A172 (cell line): ENCODE measurements at regions not wholly inside any gene's neighbourhood (a gene's known extent, or its start where the extent isn't known, plus 50 kb on each side); places are given as distances from the start of the nearest gene placed in this dataset.

Experiments
- DNase-seq: peaks from one replicate; pipeline ENCODE4 v3.0.0-alpha.2; 2015; ENCODE audit warnings: low spot score

DNA sequence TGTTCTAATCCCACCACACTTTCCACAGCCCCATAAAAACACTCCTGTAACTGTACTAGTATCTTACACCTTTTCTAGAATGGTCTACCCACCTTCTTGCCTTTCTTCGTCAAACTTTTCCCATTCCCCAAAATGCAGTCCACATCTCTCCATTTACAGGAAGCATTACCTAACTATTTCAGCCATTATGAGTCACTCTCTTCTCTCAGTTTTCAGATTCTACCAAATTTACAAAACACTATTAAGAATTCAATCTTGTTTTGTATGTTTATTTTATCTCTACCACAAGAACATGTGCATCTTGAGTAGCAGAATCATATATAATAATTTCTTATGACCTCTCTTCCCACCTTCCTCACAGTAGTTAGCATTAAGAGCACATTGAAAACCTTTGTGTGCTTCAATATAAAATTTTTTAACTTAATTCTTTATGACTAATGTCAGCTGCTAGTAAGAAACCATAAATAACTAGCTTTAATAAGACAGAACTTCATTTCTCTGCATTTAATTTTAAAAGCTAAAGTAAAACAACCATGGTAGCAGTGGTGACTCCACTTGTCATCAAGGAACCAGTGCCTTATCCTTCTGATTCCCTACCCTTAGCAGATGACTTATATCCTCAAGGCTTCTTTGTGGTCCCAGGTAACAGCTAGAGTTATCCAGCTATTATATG lies 56.6 kb upstream of the MAP2 start:
- peak; percentile 30 for DNase-seq

DNA sequence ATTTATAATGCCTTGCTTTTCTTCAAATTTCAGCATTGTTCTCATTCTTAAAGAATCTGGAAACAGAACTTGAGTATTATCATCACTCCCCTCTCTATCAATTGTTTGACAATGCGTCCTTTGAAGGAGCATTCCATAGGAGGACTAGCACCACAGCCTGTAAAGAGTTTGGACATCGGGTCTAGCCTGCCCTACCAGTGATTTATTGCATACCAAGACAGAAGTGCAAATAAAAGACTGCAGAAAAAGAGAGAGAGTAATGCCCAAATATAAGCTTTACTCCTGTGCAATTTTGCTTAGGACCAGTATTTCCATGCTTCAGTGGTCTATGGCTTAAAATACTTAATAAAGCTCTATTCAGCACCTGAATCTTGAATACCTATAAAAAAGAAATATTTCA lies 55.4 kb upstream of the MAP2 start:
- peak; percentile 63 for DNase-seq

DNA sequence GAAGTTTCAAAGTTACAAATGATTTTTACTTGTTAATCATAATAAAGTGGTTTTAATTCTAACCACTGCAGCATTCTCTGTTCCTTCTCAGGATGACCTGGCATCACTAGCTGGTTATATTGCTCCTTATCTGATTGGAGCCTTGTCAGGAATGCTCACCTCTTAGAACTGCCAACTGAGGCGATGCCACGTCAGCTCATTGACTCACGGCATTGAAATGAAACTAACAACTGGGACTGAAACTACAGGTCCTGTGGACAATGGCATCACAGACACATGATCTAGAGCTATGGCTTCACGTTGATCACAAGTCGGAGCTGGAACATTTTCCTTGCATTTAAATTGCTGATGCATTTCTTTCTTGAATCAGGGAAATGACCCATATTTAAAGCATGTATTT lies 54.9 kb upstream of the MAP2 start:
- DNase-seq = peak; percentile 100

DNA sequence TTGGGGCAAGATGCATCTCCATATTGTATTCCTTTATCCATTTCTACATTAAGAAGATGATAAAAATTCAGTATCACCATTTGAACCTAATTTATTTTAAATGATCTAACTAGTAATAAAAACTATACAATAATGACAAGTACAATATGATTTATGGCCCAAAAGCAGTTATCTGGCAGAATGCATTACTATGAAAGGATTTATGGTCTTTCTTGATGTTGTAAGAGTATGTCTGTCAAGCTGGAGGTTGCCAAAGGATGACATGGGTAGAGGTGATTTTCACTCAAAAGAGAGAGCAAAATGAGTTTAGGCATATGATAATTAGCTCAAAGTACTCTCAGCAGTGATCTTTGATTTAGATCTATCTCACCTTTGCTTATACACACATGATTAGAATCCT lies 54.2 kb upstream of the MAP2 start:
- no peak for DNase-seq

DNA sequence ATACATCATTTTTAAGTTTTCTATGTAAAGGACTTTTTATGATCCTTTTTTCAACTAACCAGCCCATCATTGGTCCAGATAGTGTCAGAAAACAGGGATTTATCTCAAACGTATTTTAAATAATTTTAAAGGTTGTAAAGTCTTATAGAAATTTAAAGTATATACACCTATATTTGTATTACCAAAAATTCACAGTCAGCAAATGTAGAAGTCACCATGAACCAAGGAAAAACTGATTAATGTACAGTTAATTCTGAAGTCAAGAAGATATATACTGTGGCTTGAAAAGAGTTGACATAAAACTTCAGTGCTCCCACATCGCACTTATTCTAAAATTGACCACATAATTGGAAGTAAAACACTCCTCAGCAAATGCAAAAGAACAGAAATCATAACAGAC lies 52.4 kb upstream of the MAP2 start:
- DNase-seq = no peak
